ENCODE measurements at regions not wholly inside any gene's neighbourhood (a gene's known extent, or its start where the extent isn't known, plus 50 kb on each side); places are given as distances from the start of the nearest gene placed in this dataset.

- no peaks in the 10 kb centered on the region for H3K27me3 ChIP-seq (replicated peaks; ENCODE audit: control insufficient read depth, insufficient read depth, low read length, poor library complexity, severe bottlenecking)
- no peaks in the 10 kb centered on the region for H3K4me1 ChIP-seq (ENCODE audit: control insufficient read depth, insufficient read depth, low read length, poor library complexity, severe bottlenecking)
- no peak for DNase-seq
- no peak overlapping the region for H3K27ac ChIP-seq (ENCODE audit: insufficient read depth, low read length, poor library complexity, severe bottlenecking)
- no peaks in the 10 kb centered on the region for H3K36me3 ChIP-seq (ENCODE audit: control insufficient read depth, insufficient read depth, low read length)
- H3K4me3 ChIP-seq (ENCODE audit: insufficient read depth, low read depth, low read length, poor library complexity, severe bottlenecking), result no peak overlapping the region
- H3K9me3 ChIP-seq (ENCODE audit: control insufficient read depth, low read length), result no peaks in the 10 kb centered on the region
These were observed 358.4 kb downstream of the CDH26 start for GRCh38 chr20:60316476-60317158.

- no peaks in the 10 kb centered on the region for H3K4me1 ChIP-seq (ENCODE audit: control insufficient read depth, insufficient read depth, low read length, poor library complexity, severe bottlenecking)
- H3K27me3 ChIP-seq (replicated peaks; ENCODE audit: control insufficient read depth, insufficient read depth, low read length, poor library complexity, severe bottlenecking), result no peaks in the 10 kb centered on the region
- no peak for DNase-seq
- no peaks in the 10 kb centered on the region for H3K36me3 ChIP-seq (ENCODE audit: control insufficient read depth, insufficient read depth, low read length)
- H3K4me3 ChIP-seq (ENCODE audit: insufficient read depth, low read depth, low read length, poor library complexity, severe bottlenecking), result no peak overlapping the region
- H3K9me3 ChIP-seq (ENCODE audit: control insufficient read depth, low read length), result no peaks in the 10 kb centered on the region
- H3K27ac ChIP-seq (ENCODE audit: insufficient read depth, low read length, poor library complexity, severe bottlenecking), result no peak overlapping the region
These were observed 359.2 kb downstream of the CDH26 start for GRCh38 chr20:60317401-60317800.

- no peaks in the 10 kb centered on the region for H3K27me3 ChIP-seq (replicated peaks; ENCODE audit: control insufficient read depth, insufficient read depth, low read length, poor library complexity, severe bottlenecking)
- no peaks in the 10 kb centered on the region for H3K36me3 ChIP-seq (ENCODE audit: control insufficient read depth, insufficient read depth, low read length)
- H3K9me3 ChIP-seq (ENCODE audit: control insufficient read depth, low read length), result no peaks in the 10 kb centered on the region
- H3K4me3 ChIP-seq (ENCODE audit: insufficient read depth, low read depth, low read length, poor library complexity, severe bottlenecking), result no peak overlapping the region
- no peak overlapping the region for H3K27ac ChIP-seq (ENCODE audit: insufficient read depth, low read length, poor library complexity, severe bottlenecking)
- H3K4me1 ChIP-seq (ENCODE audit: control insufficient read depth, insufficient read depth, low read length, poor library complexity, severe bottlenecking), result no peaks in the 10 kb centered on the region
- DNase-seq, result no peak
These were observed 363.4 kb downstream of the CDH26 start for GRCh38 chr20:60321601-60322000.

GRCh38 chr20:60326821-60327220 is 368.6 kb downstream of the CDH26 start:
- Histone ChIP-seq H3K27me3 (replicated peaks; ENCODE audit: control insufficient read depth, insufficient read depth, low read length, poor library complexity, severe bottlenecking) (no peaks in the 10 kb centered on the region), H3K4me3 (ENCODE audit: insufficient read depth, low read depth, low read length, poor library complexity, severe bottlenecking) (no peak overlapping the region), H3K4me1 (ENCODE audit: control insufficient read depth, insufficient read depth, low read length, poor library complexity, severe bottlenecking) (no peaks in the 10 kb centered on the region), H3K9me3 (ENCODE audit: control insufficient read depth, low read length) (no peaks in the 10 kb centered on the region), H3K36me3 (ENCODE audit: control insufficient read depth, insufficient read depth, low read length) (no peaks in the 10 kb centered on the region), H3K27ac (ENCODE audit: insufficient read depth, low read length, poor library complexity, severe bottlenecking) (no peak overlapping the region)
- DNase-seq, result no peak

GRCh38 chr20:60327971-60328660 is 369.9 kb downstream of the CDH26 start:
- Histone ChIP-seq H3K4me1 (ENCODE audit: control insufficient read depth, insufficient read depth, low read length, poor library complexity, severe bottlenecking) (no peaks in the 10 kb centered on the region), H3K9me3 (ENCODE audit: control insufficient read depth, low read length) (no peaks in the 10 kb centered on the region), H3K27ac (ENCODE audit: insufficient read depth, low read length, poor library complexity, severe bottlenecking) (no peak overlapping the region), H3K36me3 (ENCODE audit: control insufficient read depth, insufficient read depth, low read length) (no peaks in the 10 kb centered on the region), H3K4me3 (ENCODE audit: insufficient read depth, low read depth, low read length, poor library complexity, severe bottlenecking) (no peak overlapping the region), H3K27me3 (replicated peaks; ENCODE audit: control insufficient read depth, insufficient read depth, low read length, poor library complexity, severe bottlenecking) (no peaks in the 10 kb centered on the region)
- no peak for DNase-seq

- Histone ChIP-seq H3K27ac (ENCODE audit: insufficient read depth, low read length, poor library complexity, severe bottlenecking) (no peak overlapping the region), H3K4me1 (ENCODE audit: control insufficient read depth, insufficient read depth, low read length, poor library complexity, severe bottlenecking) (no peaks in the 10 kb centered on the region), H3K27me3 (replicated peaks; ENCODE audit: control insufficient read depth, insufficient read depth, low read length, poor library complexity, severe bottlenecking) (no peaks in the 10 kb centered on the region), H3K9me3 (ENCODE audit: control insufficient read depth, low read length) (no peaks in the 10 kb centered on the region), H3K4me3 (ENCODE audit: insufficient read depth, low read depth, low read length, poor library complexity, severe bottlenecking) (no peak overlapping the region), H3K36me3 (ENCODE audit: control insufficient read depth, insufficient read depth, low read length) (no peaks in the 10 kb centered on the region)
- DNase-seq, result no peak
These were observed 372.2 kb downstream of the CDH26 start for GRCh38 chr20:60330461-60330860.

- H3K27ac ChIP-seq (ENCODE audit: insufficient read depth, low read length, poor library complexity, severe bottlenecking), result no peak overlapping the region
These were observed 373.6 kb downstream of the CDH26 start for GRCh38 chr20:60331688-60332300.

GRCh38 chr20:60332523-60332922 is 374.3 kb downstream of the CDH26 start:
- H3K27me3 ChIP-seq (replicated peaks; ENCODE audit: control insufficient read depth, insufficient read depth, low read length, poor library complexity, severe bottlenecking), result no peaks in the 10 kb centered on the region
- H3K27ac ChIP-seq (ENCODE audit: insufficient read depth, low read length, poor library complexity, severe bottlenecking), result no peak overlapping the region
- no peaks in the 10 kb centered on the region for H3K4me1 ChIP-seq (ENCODE audit: control insufficient read depth, insufficient read depth, low read length, poor library complexity, severe bottlenecking)
- H3K36me3 ChIP-seq (ENCODE audit: control insufficient read depth, insufficient read depth, low read length), result no peaks in the 10 kb centered on the region
- no peak overlapping the region for H3K4me3 ChIP-seq (ENCODE audit: insufficient read depth, low read depth, low read length, poor library complexity, severe bottlenecking)
- no peaks in the 10 kb centered on the region for H3K9me3 ChIP-seq (ENCODE audit: control insufficient read depth, low read length)
- DNase-seq, result no peak

More at GRCh38 chr20:60331688-60332300, 373.6 kb downstream of the CDH26 start:
- no peaks in the 10 kb centered on the region for H3K9me3 ChIP-seq (ENCODE audit: control insufficient read depth, low read length)
- no peak overlapping the region for H3K4me3 ChIP-seq (ENCODE audit: insufficient read depth, low read depth, low read length, poor library complexity, severe bottlenecking)
- H3K27me3 ChIP-seq (replicated peaks; ENCODE audit: control insufficient read depth, insufficient read depth, low read length, poor library complexity, severe bottlenecking), result no peaks in the 10 kb centered on the region
- H3K4me1 ChIP-seq (ENCODE audit: control insufficient read depth, insufficient read depth, low read length, poor library complexity, severe bottlenecking), result no peaks in the 10 kb centered on the region
- DNase-seq, result no peak
- H3K36me3 ChIP-seq (ENCODE audit: control insufficient read depth, insufficient read depth, low read length), result no peaks in the 10 kb centered on the region

GRCh38 chr20:60334911-60335310 is 376.7 kb downstream of the CDH26 start:
- DNase-seq, result no peak
- Histone ChIP-seq H3K4me1 (ENCODE audit: control insufficient read depth, insufficient read depth, low read length, poor library complexity, severe bottlenecking) (no peaks in the 10 kb centered on the region), H3K36me3 (ENCODE audit: control insufficient read depth, insufficient read depth, low read length) (no peaks in the 10 kb centered on the region), H3K27me3 (replicated peaks; ENCODE audit: control insufficient read depth, insufficient read depth, low read length, poor library complexity, severe bottlenecking) (no peaks in the 10 kb centered on the region), H3K27ac (ENCODE audit: insufficient read depth, low read length, poor library complexity, severe bottlenecking) (no peak overlapping the region), H3K4me3 (ENCODE audit: insufficient read depth, low read depth, low read length, poor library complexity, severe bottlenecking) (no peak overlapping the region), H3K9me3 (ENCODE audit: control insufficient read depth, low read length) (no peaks in the 10 kb centered on the region)

GRCh38 chr20:60338556-60338955 is 380.3 kb downstream of the CDH26 start:
- no peaks in the 10 kb centered on the region for H3K4me1 ChIP-seq (ENCODE audit: control insufficient read depth, insufficient read depth, low read length, poor library complexity, severe bottlenecking)
- no peak overlapping the region for H3K27ac ChIP-seq (ENCODE audit: insufficient read depth, low read length, poor library complexity, severe bottlenecking)
- H3K36me3 ChIP-seq (ENCODE audit: control insufficient read depth, insufficient read depth, low read length), result no peaks in the 10 kb centered on the region

More at GRCh38 chr20:60338556-60338955, 380.3 kb downstream of the CDH26 start:
- no peak overlapping the region for H3K4me3 ChIP-seq (ENCODE audit: insufficient read depth, low read depth, low read length, poor library complexity, severe bottlenecking)
- H3K9me3 ChIP-seq (ENCODE audit: control insufficient read depth, low read length), result no peaks in the 10 kb centered on the region
- DNase-seq, result no peak
- no peaks in the 10 kb centered on the region for H3K27me3 ChIP-seq (replicated peaks; ENCODE audit: control insufficient read depth, insufficient read depth, low read length, poor library complexity, severe bottlenecking)

Data from effector memory CD4-positive, alpha-beta T cell (primary cell).